K562 (cell line): ENCODE measurements at regions not wholly inside any gene's neighbourhood (a gene's known extent, or its start where the extent isn't known, plus 50 kb on each side); places are given as distances from the start of the nearest gene placed in this dataset.

ENCODE experiments used
- ATAC-seq: fragments of 200-7000 bp; cut with Tn5 transposase; 3 replicates; pipeline ENCODE4 v1.9.1; 2020; ENCODE audit warnings: moderate library complexity
- BruUV-seq: library from RNA; stranded (reverse); fragments of 400-500 nt; replicated peaks from 2 replicates; lab custom pipeline; 2021; lab: Mats Ljungman, UMichigan
- CTCF ChIA-PET: fragments of 300-600 bp; formaldehyde crosslinking; extraction: SDS; loops from one replicate; lab custom pipeline; 2021; ENCODE audit warnings: low intra/inter-chr PET ratio; lab: Yijun Ruan, JAX
- POLR2A ChIA-PET: fragments of 300-600, 350-650 bp; sonication (Branson Sonifier 250); formaldehyde crosslinking; extraction: SDS; loops from one replicate; lab custom pipeline; 2021; ENCODE audit warnings: antibody characterized with exemption, inconsistent platforms; lab: Yijun Ruan, JAX
- DNase-seq, 4 experiments: peaks; one replicate each; pipeline versions ENCODE4 v3.0.0 to v3.0.0-alpha.2; 2011 to 2018; ENCODE audit warnings: low spot score in 3 of 4, mixed read lengths in 3 of 4; ENCODE audit errors: extremely low read depth in 1 of 4
- FAIRE-seq: peaks from 2 replicates; lab custom pipeline; 2011; peaks lifted over from hg19 to GRCh38; lab: Jason Lieb, UNC
- H2AFZ ChIP-seq: 2 replicates; pipeline ENCODE4 v1.6.0; 2011; ENCODE audit warnings: low read depth, low read length, control low read depth, inconsistent platforms
- H3K27ac ChIP-seq: fragments of 200-600 bp; 3 replicates; pipeline ENCODE4 v1.8.0; 2011; ENCODE audit warnings: low read depth, mild to moderate bottlenecking, control low read depth, inconsistent platforms, low read length, moderate library complexity, mixed read lengths; ENCODE audit errors: extremely low read depth
- H3K27me3 ChIP-seq, 2 experiments: fragments of 300-600 bp in 1 of 2; 2 replicates in 1 of 2; 3 replicates in 1 of 2; pipeline versions ENCODE4 v1.6.0 to v1.8.0; 2011; ENCODE audit warnings: inconsistent platforms in 2 of 2, low read length in 2 of 2, mild to moderate bottlenecking in 1 of 2, mixed read lengths in 1 of 2, moderate library complexity in 1 of 2; ENCODE audit not compliant: control insufficient read depth in 2 of 2, insufficient read depth in 2 of 2
- H3K36me3 ChIP-seq: fragments of 300-600 bp; 3 replicates; pipeline ENCODE4 v1.8.0; 2011; ENCODE audit warnings: mild to moderate bottlenecking, low read length, inconsistent platforms; ENCODE audit not compliant: control insufficient read depth, insufficient read depth
- H3K4me1 ChIP-seq, 2 experiments: fragments of 200-600 bp in 1 of 2; replicated peaks in 1 of 2; 2 replicates in 1 of 2; 3 replicates in 1 of 2; pipeline versions ENCODE4 v1.5.1 to v1.8.0; 2011; ENCODE audit warnings: inconsistent platforms in 2 of 2, low read length in 2 of 2, mild to moderate bottlenecking in 1 of 2, mixed read lengths in 1 of 2, moderate library complexity in 1 of 2; ENCODE audit not compliant: control insufficient read depth in 2 of 2, insufficient read depth in 2 of 2
- H3K4me2 ChIP-seq: 2 replicates; pipeline ENCODE4 v1.6.1; 2011; ENCODE audit warnings: low read length, control low read depth, inconsistent platforms, mixed read lengths; ENCODE audit not compliant: insufficient read depth
- H3K4me3 ChIP-seq: fragments of 200-600 bp; sonication (generic), shearing (Covaris generic); 2 replicates; pipeline ENCODE4 v1.5.1; 2016; ENCODE audit warnings: control low read depth, inconsistent platforms
- H3K79me2 ChIP-seq: fragments of 200-600 bp; 3 replicates; pipeline ENCODE4 v1.8.0; 2011; ENCODE audit warnings: low read length, inconsistent platforms; ENCODE audit not compliant: control insufficient read depth, insufficient read depth
- H3K9ac ChIP-seq, 2 experiments: 2 replicates each; pipeline versions ENCODE4 v1.6.0 to v1.6.1; 2011; ENCODE audit warnings: low read depth in 2 of 2, low read length in 2 of 2, control low read depth in 1 of 2, inconsistent platforms in 1 of 2, mild to moderate bottlenecking in 1 of 2, mixed read lengths in 1 of 2; ENCODE audit not compliant: insufficient read depth in 1 of 2
- H3K9me1 ChIP-seq: one replicate; pipeline ENCODE4 v1.6.0; 2011; ENCODE audit warnings: inconsistent platforms, mild to moderate bottlenecking, low read length, moderate library complexity; ENCODE audit not compliant: control insufficient read depth, insufficient read depth
- H3K9me3 ChIP-seq: replicated peaks from 2 replicates; pipeline ENCODE4 v1.5.1; 2011; ENCODE audit warnings: low read depth, low read length, inconsistent platforms; ENCODE audit not compliant: control insufficient read depth, insufficient read depth
- H4K20me1 ChIP-seq: replicated peaks from 2 replicates; pipeline ENCODE4 v1.6.1; 2011; ENCODE audit warnings: low read length, inconsistent platforms, mixed read lengths; ENCODE audit not compliant: control insufficient read depth, insufficient read depth
- RFX5 ChIP-seq: IDR thresholded peaks from 2 replicates; pipeline ENCODE4 v1.6.1; 2011; ENCODE audit warnings: low read depth, mild to moderate bottlenecking, improper control_type of control experiment, low read length
- SMARCB1 ChIP-seq: IDR thresholded peaks from 2 replicates; pipeline ENCODE4 v1.6.1; 2011; ENCODE audit warnings: improper control_type of control experiment, low read depth; ENCODE audit not compliant: insufficient read length
- ZMIZ1 ChIP-seq, 2 experiments: fragments of 150-350 bp in 1 of 2; IDR thresholded peaks; 2 replicates each; pipeline ENCODE4 v1.6.1; 2012 to 2016; ENCODE audit warnings: low read depth in 2 of 2, low read length in 2 of 2, mild to moderate bottlenecking in 1 of 2, moderate library complexity in 1 of 2
- ZNF449 ChIP-seq: fragments of 250-450 bp; sonication (Bioruptor Pico); IDR thresholded peaks from 2 replicates; pipeline ENCODE4 v1.8.0; 2022; ENCODE audit warnings: moderate library complexity, mild to moderate bottlenecking, inconsistent platforms
- WGBS: fragments of 100-300 bp; shearing (Covaris generic); methylation state at CpG from one replicate; pipeline ENCODE4 v1.1.6; 2016; ENCODE audit warnings: low coverage, mixed read lengths; ENCODE audit not compliant: insufficient coverage; ENCODE audit errors: missing lambda C conversion rate; 5-methylcytosine and 5-hydroxymethylcytosine counted together
- in situ Hi-C: fragments of 300-500 bp; cut with MboI; formaldehyde crosslinking; loops from 4 replicates; pipeline ENCODE4 v1.15.0; 2018; ENCODE audit warnings: inconsistent platforms, mixed read lengths
- intact Hi-C: fragments of 100-400 bp; cut with micrococcal nuclease; formaldehyde crosslinking; loops from 2 replicates; pipeline ENCODE4 v1.14.2; 2022

DNA sequence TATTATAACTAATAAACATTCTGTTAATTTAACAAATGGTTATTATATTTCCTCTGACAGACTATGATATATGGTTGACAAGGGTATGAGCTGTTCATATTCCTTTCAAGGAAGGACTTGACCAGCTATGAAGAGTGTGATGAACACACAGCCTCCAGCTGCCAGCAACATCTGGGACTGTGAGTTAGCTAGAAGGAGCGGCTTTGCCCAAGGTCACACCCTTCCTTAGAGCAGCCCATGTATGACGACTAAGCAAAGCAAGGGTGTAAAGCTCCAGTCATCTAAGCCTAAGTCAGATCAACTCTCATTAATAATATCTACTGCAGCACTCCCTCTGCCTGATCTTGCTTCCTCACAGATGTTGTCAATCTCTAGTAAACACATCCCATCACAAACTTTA lies 355.4 kb downstream of the PLPP3 start:
- BruUV-seq, result no TSS peak
- POLR2A ChIA-PET, result no interaction called here
- H3K4me1 ChIP-seq, result no peaks in the 10 kb centered on the region
- H3K9ac ChIP-seq, result no peak overlapping the region
- no peak overlapping the region for H2AFZ ChIP-seq
- no peak for DNase-seq
- H3K27me3 ChIP-seq, result no peaks in the 10 kb centered on the region
- CTCF ChIA-PET, result no interaction called here
- no peak overlapping the region for H3K4me3 ChIP-seq
- no peak overlapping the region for H3K4me2 ChIP-seq
- no peaks in the 10 kb centered on the region for H3K9me1 ChIP-seq
- no peaks in the 10 kb centered on the region for H4K20me1 ChIP-seq
- H3K27ac ChIP-seq, result no peak overlapping the region
- no peaks in the 10 kb centered on the region for H3K9me3 ChIP-seq
- no peak for FAIRE-seq
- ATAC-seq, result no peak
- WGBS, result 0% methylated on average over 2 of the region's 2 CpGs
- TF ChIP-seq ZNF449 (CRISPR knock-in tag) (no peak), RFX5 (no peak), ZMIZ1 (IDR thresholded peaks at IDR 0.05; ENCODE audit: low read depth in 2 of 2, low read length in 2 of 2) (no peak), SMARCB1 (no peak)
- H3K79me2 ChIP-seq, result no peaks in the 10 kb centered on the region
- in situ Hi-C loops (no loop called here), intact Hi-C loops (no loop called here)
- no peaks in the 10 kb centered on the region for H3K36me3 ChIP-seq
